Large intestine (tissue), 3 donors: ENCODE measurements at regions not wholly inside any gene's neighbourhood (a gene's known extent, or its start where the extent isn't known, plus 50 kb on each side); places are given as distances from the start of the nearest gene placed in this dataset.
"Not testable (repeated sequence)": the region's sequence is repeated elsewhere in the genome, so short reads cannot be mapped to it uniquely, and the experiment has no call there.

Source experiments
- DNase-seq, 2 donors: peaks; one replicate each; pipeline versions ENCODE4 v3.0.0 to v3.0.0-alpha.2; 2013
- H3K27ac ChIP-seq: one replicate; pipeline ENCODE4 v1.5.1; 2013; ENCODE audit warnings: low read length
- H3K27me3 ChIP-seq: 2 replicates; pipeline ENCODE4 v1.6.1; 2013; ENCODE audit warnings: low read length; ENCODE audit not compliant: control insufficient read depth, insufficient read depth
- H3K36me3 ChIP-seq: 2 replicates; pipeline ENCODE4 v1.6.1; 2013; ENCODE audit warnings: low read length; ENCODE audit not compliant: control insufficient read depth, insufficient read depth
- H3K4me1 ChIP-seq: one replicate; pipeline ENCODE4 v1.6.1; 2013; ENCODE audit warnings: low read length; ENCODE audit not compliant: control insufficient read depth, insufficient read depth
- H3K4me3 ChIP-seq: one replicate; pipeline ENCODE4 v1.5.1; 2013; ENCODE audit warnings: low read length
- H3K9me3 ChIP-seq: one replicate; pipeline ENCODE4 v1.6.1; 2013; ENCODE audit warnings: mild to moderate bottlenecking, low read depth, low read length, moderate library complexity; ENCODE audit not compliant: control insufficient read depth
- WGBS: methylation state at CpG from one replicate; pipeline ENCODE4 v1.1.5; 2013; ENCODE audit warnings: low lambda C conversion rate; ENCODE audit not compliant: insufficient coverage; 5-methylcytosine and 5-hydroxymethylcytosine counted together

DNA sequence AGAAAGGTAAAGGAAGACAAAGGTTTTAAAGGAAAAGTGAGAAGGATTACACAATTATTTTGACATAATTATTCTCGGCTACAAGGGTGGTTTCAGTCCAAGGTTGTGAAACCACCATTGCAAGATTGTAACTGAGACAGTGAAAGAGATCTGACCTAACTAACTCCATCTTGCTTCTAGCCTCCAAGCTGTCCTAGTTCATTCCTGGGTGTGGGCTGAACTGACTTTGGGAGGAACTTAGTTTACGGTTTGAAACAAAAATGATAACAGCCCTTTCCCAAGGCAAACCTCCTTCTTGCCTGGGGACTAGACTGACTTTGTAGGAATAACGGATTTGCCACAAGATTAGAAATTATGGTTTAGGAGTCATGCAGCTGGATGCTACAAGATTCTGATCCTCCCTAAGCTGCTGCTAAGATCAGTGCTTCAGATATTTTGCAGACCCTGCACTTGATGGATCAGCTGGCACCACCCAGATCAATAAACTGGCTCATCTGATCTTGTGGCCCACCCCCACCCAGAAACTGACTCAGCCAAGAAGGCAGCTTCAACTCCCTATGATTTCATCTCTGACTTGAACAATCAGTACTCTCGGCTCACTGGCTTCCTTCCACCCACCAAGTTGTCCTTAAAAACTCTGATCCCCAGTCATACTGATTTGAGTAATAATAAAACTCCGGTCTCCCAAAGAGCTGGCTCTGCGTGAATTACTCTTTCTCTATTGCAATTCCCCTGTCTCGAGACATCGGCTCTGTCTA lies 57.7 kb upstream of the AADACL2 start:
- Histone ChIP-seq H3K36me3 (no peaks in the 10 kb centered on the region), H3K4me1 (no peaks in the 10 kb centered on the region), H3K27me3 (no peaks in the 10 kb centered on the region), H3K4me3 (no peak overlapping the region), H3K9me3 (no peaks in the 10 kb centered on the region), H3K27ac (no peak overlapping the region)
- DNase-seq: no peak
- WGBS: 86% methylated on average over 1 of the region's 8 CpGs

- 100% methylated on average over 1 of the region's 1 CpG for WGBS
- H3K4me1 ChIP-seq: no peaks in the 10 kb centered on the region
- no peak for DNase-seq
Observed at GRCh38 chr3:151673974-151674373, 59.8 kb upstream of the AADACL2 start.

DNA sequence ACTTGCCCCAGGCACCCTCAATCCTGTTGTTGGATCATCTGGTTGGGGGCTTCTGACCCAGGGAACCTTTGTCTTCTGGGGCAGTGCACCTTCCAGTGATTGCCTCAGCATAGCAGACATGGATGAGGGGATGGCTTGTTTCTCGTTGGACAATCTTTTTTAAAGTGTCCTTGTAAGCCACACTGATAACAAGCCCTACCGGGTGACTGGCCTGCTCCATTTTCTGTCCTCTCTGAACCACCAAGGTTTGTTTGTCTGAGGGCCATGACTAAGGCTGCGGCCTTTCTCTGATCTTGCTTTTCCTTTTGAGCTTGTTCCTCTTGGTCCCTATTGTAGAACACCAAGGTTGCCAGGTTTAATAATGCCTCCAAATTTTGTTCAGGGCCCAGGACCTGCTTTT lies 66.0 kb upstream of the AADACL2 start:
- not testable (repeated sequence) for H3K4me1 ChIP-seq, H3K9me3 ChIP-seq, DNase-seq, H3K27ac ChIP-seq, H3K27me3 ChIP-seq, H3K4me3 ChIP-seq, H3K36me3 ChIP-seq
- no CpG with 5 or more reads among the region's 3 CpGs for WGBS

More at GRCh38 chr3:151673974-151674373, 59.8 kb upstream of the AADACL2 start:
- H3K27ac ChIP-seq: no peak overlapping the region
- no peaks in the 10 kb centered on the region for H3K9me3 ChIP-seq
- H3K36me3 ChIP-seq: no peaks in the 10 kb centered on the region
- H3K27me3 ChIP-seq: no peaks in the 10 kb centered on the region
- no peak overlapping the region for H3K4me3 ChIP-seq

- WGBS: 76% methylated on average over 4 of the region's 4 CpGs
- no peak for DNase-seq
- Histone ChIP-seq H3K27ac (no peak overlapping the region), H3K9me3 (no peaks in the 10 kb centered on the region), H3K4me3 (no peak overlapping the region), H3K36me3 (no peaks in the 10 kb centered on the region), H3K4me1 (no peaks in the 10 kb centered on the region), H3K27me3 (no peaks in the 10 kb centered on the region)
Observed at GRCh38 chr3:151660885-151661284, 72.8 kb upstream of the AADACL2 start.

DNA sequence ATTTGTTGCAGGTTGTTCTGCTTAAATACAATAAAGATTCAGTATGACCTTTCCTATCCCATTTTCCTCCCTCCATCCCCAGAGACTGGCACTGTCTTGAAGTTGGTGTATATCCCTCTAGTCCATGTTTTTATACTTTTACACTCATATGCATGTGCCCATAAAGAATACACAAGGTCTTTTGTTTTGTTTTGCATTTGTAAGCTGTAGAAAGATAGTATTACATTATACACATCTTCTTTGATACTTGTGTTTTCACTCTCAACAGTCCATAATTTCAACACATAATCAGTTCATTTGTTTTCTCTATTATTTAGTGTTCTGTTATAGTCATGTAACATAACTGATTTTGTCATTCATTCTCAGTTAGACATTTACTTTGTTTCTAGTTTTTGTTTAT lies 88.7 kb upstream of the AADACL2 start:
- Histone ChIP-seq H3K27ac (no peak overlapping the region), H3K9me3 (no peaks in the 10 kb centered on the region), H3K27me3 (no peaks in the 10 kb centered on the region), H3K4me3 (no peak overlapping the region), H3K4me1 (no peaks in the 10 kb centered on the region), H3K36me3 (no peaks in the 10 kb centered on the region)
- DNase-seq: no peak

DNA sequence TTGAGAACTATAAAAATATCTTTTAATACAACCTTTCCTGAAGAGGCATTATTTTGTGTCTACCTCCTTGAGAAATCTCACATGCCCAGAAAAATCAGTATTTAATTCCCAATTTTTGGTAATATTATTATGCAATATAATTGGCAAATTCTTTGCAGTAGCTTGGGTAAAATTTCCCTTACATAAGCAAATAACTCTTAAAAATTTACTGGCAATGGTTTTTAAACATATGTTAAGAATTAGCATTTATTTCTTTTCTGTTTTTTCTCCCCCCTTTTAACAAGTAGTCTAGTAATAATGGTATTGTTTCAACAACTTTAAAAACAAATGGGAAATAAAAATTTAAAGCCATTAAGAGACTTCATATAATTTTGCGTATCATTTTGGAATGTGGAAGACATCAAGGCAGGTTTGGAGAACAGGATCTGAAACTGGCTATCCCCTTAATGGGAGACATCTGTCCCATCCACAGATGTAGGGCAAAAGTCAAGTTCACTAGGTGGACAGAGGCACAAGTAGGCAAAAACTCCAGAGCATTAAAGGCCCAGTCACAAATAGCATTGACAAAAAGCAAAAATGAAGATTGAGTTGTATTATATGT lies 89.6 kb upstream of the AADACL2 start:
- Histone ChIP-seq H3K4me1 (peaks cover 6% of the 10 kb centered on the region), H3K27ac (no peak overlapping the region), H3K27me3 (no peaks in the 10 kb centered on the region), H3K9me3 (no peaks in the 10 kb centered on the region), H3K4me3 (no peak overlapping the region), H3K36me3 (no peaks in the 10 kb centered on the region)
- no CpG with 5 or more reads among the region's 1 CpG for WGBS
- DNase-seq: no peak

GRCh38 chr3:151639418-151639740 lies 94.3 kb upstream of the AADACL2 start:
- Histone ChIP-seq H3K27me3 (no peaks in the 10 kb centered on the region), H3K27ac (peak overlapping the region; percentile 21), H3K4me1 (peaks cover 6% of the 10 kb centered on the region), H3K36me3 (no peaks in the 10 kb centered on the region), H3K4me3 (no peak overlapping the region), H3K9me3 (no peaks in the 10 kb centered on the region)
- WGBS: 83% methylated on average over 1 of the region's 2 CpGs
- no peak for DNase-seq

GRCh38 chr3:151638555-151639417 lies 94.9 kb upstream of the AADACL2 start:
- WGBS: no CpG with 5 or more reads among the region's 4 CpGs
- Histone ChIP-seq H3K27ac (no peak overlapping the region), H3K36me3 (no peaks in the 10 kb centered on the region), H3K27me3 (no peaks in the 10 kb centered on the region), H3K4me1 (peaks cover 6% of the 10 kb centered on the region), H3K9me3 (no peaks in the 10 kb centered on the region), H3K4me3 (no peak overlapping the region)
- DNase-seq: peak; percentile 69 to 84

- H3K27me3 ChIP-seq: no peaks in the 10 kb centered on the region
- no peak overlapping the region for H3K4me3 ChIP-seq
- no peaks in the 10 kb centered on the region for H3K9me3 ChIP-seq
- no peaks in the 10 kb centered on the region for H3K36me3 ChIP-seq
- 87% methylated on average over 3 of the region's 3 CpGs for WGBS
- DNase-seq: no peak
- peaks cover 6% of the 10 kb centered on the region for H3K4me1 ChIP-seq
- no peak overlapping the region for H3K27ac ChIP-seq
Observed at GRCh38 chr3:151635905-151636304, 97.8 kb upstream of the AADACL2 start.

DNA sequence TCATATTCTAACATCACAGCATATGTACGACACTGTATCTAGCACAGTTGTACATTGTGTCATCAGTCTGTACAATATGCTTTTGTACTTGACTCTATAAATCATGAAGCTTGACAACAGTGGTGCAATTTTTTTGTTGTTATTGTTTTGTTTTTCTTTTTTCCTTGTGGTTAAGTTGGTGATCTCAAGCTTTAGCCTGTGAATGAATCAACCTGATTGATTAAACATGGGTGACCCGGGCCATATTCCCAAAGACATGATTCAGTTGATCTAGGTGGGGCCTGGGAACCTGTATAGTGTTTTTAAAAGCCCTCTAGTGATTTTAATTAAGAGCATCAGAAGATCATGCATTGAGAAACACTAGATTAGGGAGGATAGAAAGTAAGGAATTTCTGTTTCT lies 101.8 kb upstream of the AADACL2 start:
- Histone ChIP-seq H3K4me3 (no peak overlapping the region), H3K9me3 (no peaks in the 10 kb centered on the region), H3K4me1 (no peaks in the 10 kb centered on the region), H3K36me3 (no peaks in the 10 kb centered on the region), H3K27me3 (no peaks in the 10 kb centered on the region), H3K27ac (no peak overlapping the region)
- 80% methylated on average over 2 of the region's 2 CpGs for WGBS
- no peak for DNase-seq
